Kidney glomerular epithelial cell (primary cell): ENCODE measurements at regions not wholly inside any gene's neighbourhood (a gene's known extent, or its start where the extent isn't known, plus 50 kb on each side); places are given as distances from the start of the nearest gene placed in this dataset.
"Not testable (repeated sequence)": the region's sequence is repeated elsewhere in the genome, so short reads cannot be mapped to it uniquely, and the experiment has no call there.

Experiments used
- DNase-seq: peaks from one replicate; lab custom pipeline; 2025; lab: John Stamatoyannopoulos, UW

DNA sequence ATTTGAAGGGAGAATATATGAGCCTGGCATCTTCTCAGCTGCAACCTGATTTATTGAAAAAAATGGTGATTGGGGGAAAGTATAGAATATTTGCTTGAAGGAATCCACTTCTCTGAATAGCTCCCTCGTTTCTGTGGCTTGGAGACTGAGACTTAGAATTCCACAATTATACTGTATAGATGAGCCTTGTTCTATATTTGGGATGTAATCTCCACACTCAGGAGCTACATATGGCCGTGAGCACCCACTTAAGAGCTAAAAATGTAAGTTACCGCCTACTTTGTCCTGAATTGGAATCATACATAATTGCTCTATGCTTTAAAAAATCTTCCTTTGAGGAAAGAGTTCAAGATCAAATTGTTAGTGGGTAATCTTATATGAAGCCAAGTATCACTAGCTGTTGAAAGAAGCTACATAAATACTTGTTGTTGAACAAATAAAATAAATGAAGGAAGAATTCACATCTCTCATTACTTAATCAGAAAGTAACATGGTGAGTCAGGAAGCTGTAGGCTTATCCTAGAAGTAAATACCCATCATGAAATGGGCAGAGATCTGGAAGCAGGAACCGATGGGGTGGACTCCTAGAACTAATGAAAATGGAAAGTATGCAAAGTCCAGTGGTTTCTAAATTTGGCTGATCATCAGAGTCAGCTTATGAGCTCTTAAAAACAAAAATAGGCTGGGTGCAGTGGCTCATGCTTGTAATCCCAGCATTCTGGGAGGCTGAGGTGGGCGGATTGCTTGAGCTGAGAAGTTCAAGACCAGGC, 254.3 kb downstream of the SOX4 start:
- no peak for DNase-seq

DNA sequence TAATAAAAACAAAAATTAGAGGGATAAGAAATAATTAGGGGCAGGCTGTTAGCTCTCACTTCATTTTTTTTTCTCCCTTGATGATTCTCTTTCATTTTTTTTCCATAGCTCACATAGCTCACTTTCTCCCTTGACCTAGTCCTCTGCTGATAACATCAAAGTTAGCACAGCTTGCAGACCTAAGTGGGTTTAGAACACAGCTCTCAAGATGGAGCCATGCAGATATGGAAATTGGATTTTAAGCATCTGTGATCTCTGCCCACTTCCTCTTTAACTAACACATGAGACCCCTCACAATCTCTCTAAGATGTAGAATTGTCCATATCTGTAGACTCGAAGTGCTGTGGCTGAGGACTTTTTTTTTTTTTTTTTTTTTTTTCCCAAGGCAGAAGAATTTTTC, 257.1 kb downstream of the SOX4 start:
- no peak for DNase-seq

DNA sequence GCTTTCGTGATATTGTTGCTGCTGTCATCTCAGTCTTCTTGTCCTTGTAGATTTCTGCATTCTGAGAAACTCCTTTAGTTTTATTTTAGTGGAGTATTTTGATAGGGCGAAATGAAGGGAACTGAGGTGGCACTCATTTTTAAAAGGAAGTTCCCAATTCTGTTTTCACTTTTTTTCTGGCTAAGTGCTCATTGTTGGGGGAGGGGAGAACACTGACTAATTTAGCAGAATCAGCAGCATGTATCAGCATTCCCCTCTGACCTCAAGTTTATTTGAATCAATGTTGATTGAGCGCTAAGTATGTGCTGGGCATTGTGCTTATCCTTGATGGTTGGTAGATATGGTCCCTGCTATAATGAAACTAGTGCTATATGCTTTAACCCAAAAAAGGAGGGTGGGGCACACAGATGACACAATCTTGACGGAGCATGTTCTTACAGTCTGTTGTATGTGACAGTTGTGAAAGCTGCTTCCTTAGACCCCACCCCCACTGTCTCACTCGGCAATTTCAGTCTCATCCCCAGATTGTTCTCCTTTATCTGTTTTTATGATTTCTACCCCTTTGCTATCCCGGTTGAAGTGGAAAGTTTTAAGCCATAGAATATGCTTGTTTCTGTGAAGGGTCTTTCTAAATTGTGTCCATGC, 262.4 kb downstream of the SOX4 start:
- no peak for DNase-seq

DNA sequence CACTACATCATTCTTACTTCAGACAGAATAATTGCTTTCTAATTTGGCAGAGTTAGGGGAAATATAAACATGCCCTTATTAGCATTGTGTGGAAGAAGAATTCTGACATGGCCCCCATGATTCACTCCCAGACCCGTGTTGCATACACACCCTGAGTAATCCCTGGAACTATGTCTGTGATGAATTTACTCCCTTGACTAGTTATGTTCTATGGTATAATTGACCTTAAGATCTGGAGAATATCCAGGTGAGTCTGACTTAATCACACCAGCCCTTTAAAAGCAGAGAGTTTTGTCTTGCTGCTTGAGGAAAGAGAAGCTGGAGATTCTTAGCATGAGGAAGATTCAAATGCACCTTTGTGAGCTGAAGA, 262.9 kb downstream of the SOX4 start:
- DNase-seq: peak; percentile 83

DNA sequence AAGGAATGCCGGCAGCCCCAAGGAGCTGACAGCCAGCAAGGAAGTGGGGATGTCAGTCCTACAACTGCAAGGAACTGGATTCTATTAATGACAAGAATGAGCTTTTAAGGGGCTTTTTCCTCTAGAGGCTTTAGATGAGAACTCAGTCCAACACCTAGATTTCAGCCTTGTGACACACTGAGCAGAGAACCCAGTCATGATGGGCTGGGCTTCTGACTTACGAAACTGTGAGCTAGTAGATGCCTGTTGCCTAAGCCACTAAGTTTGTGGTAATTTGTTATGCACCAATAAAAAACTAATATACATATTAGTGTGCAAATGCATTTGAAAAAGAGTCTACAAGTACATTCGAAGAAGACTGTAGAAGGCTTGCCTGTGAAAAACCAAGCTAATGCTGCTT, 263.3 kb downstream of the SOX4 start:
- no peak for DNase-seq

DNA sequence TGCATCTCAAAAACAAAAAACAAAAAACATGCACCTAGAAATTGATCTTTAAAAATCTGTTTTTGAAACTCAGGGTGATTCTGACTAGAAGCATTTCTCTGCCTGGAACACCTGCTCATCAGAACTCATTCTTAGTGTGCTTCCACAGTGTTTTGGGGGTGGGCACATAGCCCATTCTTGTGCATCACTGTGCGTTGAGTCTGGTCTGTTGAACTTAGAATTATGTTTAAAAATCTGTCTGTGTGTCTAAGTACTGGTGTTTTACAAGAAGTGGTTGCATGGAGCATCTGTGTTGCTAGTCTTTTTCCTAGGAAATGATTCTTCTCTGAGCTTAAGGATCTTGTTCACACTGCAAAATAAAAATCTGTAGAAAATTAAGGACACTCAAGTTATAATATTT, 264.5 kb downstream of the SOX4 start:
- DNase-seq: no peak

DNA sequence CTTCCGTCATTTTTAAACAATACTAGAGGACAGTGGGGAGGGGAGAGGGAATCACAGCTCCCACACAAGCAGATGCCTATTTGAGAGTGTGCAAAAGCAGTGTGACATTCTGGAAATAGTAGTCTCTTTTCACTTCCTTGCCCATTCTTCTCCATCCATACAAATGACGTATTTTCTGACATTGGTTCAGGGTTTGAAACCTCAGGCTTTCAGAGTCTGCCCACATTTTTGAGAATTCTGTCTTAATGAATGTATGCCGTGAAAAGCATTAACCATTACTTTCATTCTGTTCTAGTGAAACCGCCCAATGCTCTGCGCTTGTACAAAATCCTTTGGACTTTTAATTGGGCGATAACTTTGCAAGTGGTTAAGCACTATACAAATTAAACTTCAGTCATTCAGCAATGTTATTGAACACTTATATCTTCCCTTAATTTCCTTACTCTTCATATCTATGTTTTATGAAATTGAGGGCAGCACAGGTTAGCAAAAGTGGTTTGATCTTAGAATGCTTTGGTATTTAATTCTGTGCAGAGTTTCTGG, 265.7 kb downstream of the SOX4 start:
- no peak for DNase-seq

DNA sequence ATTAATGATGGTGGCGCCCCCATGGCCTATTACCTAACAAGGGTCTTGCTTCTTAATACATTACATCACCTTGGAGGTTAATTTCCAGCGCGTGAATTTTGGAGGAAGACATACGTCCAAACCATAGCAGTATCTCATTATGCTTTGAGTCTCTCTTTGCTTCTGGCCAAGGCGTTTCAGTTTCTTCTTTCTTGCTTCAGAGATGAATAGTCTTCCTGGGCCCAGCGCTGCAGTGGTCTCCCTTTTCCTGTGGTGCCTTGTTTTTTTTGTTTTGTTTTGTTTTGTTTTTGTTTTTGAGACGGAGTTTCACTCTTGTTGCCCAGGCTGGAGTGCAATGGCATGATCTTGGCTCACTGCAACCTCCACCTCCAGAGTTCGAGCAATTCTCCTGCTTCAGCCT, 268.4 kb downstream of the SOX4 start:
- no peak for DNase-seq

DNA sequence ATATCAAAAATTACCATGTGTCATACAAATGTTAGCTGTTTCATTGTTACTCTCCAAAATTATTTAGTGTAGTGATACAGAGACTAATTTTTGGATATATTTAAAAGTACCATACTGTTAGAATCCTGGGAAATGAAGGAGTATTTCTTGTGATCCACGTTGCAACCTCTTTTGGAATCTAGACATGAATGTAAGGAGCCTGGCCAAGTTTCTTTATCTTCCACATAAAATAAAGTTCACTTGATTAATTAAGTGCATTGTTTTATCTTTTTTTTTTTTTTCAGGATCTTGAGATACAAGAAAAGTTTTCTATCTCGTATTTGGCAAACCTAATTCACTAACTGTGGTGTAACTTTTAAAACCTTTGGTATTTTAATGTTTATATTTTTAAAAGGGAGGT, 270.7 kb downstream of the SOX4 start:
- no peak for DNase-seq

DNA sequence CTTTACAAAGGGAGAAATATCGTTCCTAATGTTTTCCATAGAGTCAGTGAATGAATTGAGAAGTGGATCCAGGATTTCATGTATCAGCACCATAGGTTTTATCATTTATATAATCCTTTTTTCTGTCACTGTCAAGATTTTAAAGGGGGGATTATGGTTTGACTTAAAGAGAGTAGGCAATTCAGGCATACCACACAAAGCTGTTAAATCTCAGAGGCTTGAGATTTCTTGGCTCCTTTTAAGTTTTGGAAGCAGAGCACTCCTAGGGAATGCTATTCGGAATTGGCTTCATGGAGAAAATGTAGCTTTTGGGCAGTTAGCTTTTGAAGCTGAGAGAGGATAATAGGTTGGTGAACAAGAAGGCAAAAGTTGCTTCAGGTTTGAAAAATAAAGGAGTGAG, 274.7 kb downstream of the SOX4 start:
- DNase-seq: no peak

DNA sequence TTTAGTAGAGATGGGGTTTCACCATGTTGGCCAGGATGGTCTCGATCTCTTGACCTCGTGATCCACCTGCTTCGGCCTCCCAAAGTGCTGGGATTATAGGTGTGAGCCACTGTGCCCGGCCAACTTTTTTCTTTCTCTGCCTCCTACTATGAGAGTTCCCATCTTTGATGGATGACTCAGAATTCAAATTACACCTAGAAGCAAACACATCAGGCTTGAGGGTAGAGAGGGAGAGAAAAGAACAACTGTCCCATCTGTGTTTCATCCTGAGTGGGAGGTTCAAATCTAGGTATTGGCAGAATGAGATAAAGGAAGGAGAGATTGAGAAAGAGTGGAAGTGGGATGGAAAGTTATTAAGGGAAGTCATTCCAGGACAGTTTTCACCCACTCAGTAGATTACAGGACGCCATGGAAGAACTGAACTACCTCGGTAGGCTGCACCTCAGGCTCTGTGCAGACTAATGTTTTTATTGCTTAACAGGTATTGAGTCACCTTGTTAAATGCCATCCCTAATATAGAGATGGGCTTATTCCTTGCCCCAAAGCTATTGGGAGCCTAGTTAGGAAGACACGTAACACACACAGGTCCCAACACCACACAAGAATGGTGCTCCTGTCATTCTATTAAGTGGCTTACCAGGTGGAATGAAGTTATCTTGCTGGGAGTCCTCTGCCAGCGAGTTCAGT, 275.7 kb downstream of the SOX4 start:
- DNase-seq: no peak

DNA sequence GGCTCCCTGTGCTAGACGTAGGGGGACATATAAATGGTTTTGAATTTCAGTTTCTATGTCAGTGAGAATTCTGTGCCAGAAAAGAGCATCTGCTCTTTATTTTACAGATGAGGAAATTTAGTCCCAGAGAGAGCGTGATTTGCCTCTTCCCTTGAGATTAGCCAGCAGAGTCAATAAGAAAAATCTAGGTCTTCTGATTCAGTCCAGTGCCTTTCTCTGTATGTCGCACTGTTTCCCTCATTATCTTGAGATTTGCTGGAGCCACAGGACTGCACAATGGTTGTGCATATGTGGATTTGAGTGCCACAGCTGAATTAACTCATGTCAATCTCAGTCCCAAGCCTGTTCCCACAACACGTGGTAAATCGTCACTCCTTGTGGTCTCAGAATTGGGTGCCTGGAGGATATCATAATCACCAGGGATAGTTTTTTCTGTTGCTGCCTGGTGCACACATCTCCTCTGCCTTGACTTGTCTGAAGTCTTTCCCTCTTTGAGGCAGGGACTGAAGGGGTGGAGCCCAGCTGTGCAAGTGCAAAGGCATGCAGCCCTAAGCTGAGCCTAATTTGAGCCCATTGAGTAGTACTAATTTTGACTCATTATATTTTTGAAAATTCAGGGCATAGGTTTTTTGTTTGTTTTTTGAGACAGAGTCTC, 276.7 kb downstream of the SOX4 start:
- DNase-seq: no peak

DNA sequence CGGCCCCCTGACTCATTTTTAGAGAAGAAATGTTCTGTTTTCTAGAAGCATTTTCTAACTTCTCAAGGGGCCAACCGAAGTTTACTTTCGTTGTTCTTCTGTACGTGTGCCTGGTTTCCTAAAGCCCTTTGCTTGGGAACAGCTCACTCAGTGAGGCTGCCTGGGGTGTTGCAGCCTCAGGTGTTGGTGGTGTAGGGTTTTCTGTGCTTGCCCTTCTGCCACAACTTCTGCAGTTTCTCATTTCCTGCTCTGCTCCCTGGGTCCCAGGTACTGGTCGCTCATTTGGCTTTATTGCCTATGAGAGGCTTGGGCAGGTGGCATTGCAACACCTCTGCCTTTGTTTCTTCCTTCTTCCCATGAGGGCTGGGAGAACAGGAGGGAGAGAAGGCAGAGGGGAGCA, 278.3 kb downstream of the SOX4 start:
- no peak for DNase-seq

DNA sequence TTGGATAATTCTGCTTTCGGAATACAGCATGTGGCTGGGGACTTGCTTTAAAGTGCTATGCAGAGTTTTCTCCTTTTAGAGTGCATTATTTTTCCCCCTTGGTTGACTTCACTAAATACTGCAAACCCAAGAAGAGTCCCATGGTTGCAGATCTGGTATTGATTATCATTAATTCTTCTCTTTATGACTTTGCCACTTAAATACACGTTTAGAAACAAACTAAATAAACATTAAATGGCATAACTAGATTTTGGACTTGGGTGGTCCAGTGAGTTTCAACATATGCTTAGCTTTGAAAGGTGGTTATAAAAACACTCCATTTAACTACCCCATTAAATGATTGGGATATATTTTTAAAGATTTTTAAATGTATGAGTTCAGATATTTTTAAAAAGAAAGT, 279.2 kb downstream of the SOX4 start:
- no peak for DNase-seq

DNA sequence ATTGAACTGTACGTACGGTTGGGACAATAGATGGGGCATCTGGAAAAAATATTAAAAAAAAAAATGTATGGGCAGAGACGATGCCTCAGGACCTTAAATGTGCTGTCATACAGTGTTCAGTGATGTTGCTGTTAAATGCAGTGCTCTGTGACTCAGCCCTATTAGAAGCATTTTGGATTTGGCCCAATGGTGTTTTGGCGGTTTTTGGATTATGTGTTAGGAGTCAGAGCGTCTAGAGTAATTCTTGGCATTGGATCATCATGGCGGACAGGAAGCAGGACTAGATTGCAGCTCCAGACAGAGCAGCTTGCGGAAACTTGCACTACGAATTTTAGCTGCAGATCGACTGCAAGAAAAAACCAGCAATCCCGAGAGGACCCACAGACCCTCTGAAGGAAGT, 280.0 kb downstream of the SOX4 start:
- DNase-seq: no peak

DNA sequence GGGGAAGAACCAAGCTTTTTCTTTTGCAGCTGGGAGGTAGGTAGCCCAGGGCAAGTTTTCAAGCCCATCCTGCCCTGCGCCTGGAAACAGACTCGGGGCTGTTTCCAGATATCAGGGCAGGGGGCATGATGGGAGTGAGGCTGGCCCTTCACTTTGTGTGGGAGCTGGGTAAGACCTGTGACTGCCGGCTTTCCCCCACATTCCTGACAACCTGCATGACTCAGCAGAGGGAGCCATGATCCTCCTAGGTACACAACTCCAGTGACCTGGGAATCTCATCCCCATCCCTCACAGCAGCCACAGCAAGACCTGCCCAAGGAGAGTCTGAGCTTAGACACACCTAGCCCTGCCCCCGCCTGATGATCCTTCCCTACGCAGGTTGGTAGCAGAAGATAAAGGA, 280.8 kb downstream of the SOX4 start:
- DNase-seq: no peak

DNA sequence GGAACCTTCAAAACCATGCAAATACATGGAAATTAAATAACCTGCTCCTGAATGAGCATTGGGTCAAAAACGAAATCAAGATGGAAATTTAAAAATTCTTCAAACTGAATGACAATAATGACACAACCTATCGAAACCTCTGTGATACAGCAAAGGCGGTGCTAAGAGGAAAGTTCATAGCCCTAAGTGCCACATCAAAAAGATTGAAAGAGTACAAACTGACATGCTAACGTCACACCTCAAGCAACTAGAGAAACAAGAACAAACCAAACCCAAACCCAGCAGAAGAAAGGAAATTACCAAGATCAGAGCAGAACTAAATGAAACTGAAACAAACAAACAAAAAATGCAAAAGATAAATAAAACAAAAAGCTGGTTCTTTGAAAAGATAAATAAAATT, 283.5 kb downstream of the SOX4 start:
- DNase-seq: not testable (repeated sequence)

DNA sequence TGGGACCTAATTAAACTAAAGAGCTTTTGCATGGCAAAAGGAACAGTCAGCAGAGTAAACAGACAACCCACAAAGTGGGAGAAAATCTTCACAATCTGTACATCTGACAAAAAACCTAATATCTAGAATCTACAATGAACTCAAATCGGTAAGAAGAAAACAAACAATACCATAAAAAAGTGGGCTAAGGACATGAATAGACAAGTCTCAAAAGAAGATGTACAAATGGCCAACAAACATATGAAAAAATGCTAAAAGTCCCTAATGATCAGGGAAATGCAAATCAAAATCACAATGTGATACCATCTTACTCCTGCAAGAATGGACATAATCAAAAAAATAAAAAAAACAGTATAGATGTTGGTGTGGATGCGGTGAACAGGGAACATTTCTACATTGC, 286.7 kb downstream of the SOX4 start:
- not testable (repeated sequence) for DNase-seq

DNA sequence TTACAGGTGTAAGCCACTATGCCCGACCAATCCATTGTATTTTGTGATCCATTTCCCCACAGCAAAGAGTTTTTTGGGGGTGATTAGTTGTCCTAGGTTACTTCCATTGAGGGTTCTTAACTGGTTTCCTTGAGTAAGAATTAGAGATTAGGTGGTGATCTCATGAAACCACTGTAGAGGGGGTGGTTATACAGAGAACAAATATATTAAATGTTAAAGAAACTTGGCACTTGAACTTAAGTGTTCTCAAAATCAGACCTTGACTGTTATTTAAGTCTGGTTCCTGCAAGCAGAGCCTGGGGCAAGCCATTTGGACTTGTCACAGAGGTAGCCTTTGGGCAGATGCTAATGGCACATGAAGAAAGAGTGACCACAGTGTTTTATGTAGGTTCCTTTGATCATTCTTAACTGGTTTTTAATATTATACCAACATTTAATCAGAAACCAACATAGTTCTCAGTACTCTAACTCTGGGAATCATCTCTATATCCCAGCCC, 288.5 kb downstream of the SOX4 start:
- no peak for DNase-seq

DNA sequence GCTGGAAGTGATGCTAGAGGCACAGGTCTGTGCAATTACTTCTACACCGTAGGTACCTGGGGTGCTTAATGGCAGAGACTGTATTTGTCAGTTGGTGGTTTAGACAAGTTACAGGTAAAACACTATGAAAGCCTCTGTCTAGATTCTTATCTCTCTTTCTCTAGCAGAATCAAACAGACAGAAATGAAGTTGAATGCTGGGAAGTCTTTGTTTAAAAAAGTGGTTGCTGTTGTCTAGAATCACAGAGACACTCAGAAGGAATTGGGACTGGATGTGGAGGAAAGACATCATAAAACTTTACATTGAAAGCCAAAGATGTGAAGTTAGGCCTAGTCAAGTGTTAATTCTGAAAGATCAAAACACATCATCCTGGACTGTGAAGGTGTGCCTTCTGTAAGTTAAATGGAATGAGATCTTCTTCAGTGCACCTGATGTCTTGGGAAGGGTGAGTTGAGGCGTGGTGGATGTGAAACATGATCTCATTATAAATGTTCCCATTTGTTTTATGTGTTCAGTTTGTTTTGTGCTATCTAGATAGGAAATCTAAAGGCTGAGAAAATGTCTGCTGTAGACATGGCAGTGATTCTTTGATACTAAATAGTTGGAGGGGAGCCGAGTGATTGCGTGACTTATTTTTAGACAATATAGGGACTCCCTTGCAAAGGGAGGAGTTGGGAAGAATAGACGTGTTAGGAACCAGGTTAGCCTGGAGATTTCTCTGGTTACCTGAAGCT, 290.2 kb downstream of the SOX4 start:
- DNase-seq: no peak

DNA sequence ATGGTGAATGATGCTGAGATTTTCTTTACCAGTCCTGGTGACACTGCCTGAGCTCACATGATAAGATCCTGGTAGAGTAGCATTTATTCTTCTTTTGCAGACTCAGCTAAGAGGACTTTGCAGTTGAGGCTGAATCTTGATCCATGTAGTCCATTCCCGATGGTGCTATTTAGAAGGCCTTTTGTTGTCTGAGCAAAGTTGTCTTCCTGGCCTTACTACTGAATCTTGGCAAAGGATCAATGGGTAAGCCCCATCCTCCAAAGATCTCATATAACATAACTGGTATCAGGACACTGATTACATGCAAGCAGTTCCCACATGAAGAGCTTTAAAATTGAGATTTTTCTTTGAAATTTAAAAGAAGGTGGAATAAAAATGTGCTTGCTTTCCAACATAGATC, 291.6 kb downstream of the SOX4 start:
- no peak for DNase-seq
